Activated T-cell treated with anti-CD3 and anti-CD28 coated beads, Interleukin-2, amount 50 U/mL, for 24 hours (primary cell): ENCODE measurements at regions not wholly inside any gene's neighbourhood (a gene's known extent, or its start where the extent isn't known, plus 50 kb on each side); places are given as distances from the start of the nearest gene placed in this dataset.
"Not testable (repeated sequence)": the region's sequence is repeated elsewhere in the genome, so short reads cannot be mapped to it uniquely, and the experiment has no call there.

Source experiments
- DNase-seq: peaks from one replicate; pipeline ENCODE4 v3.0.0-alpha.2; 2020
- H3K27ac Mint-ChIP-seq: 2 replicates; pipeline ENCODE4 v1.8.0; 2020; ENCODE audit warnings: mild to moderate bottlenecking, mixed read lengths
- H3K27me3 Mint-ChIP-seq: 2 replicates; pipeline ENCODE4 v1.8.0; 2020; ENCODE audit warnings: mixed read lengths
- H3K36me3 Mint-ChIP-seq: 2 replicates; pipeline ENCODE4 v1.8.0; 2020; ENCODE audit warnings: low read depth, mixed read lengths
- H3K4me1 Mint-ChIP-seq: 2 replicates; pipeline ENCODE4 v1.8.0; 2020; ENCODE audit warnings: low read depth, mixed read lengths
- H3K4me3 Mint-ChIP-seq: 2 replicates; pipeline ENCODE4 v1.8.0; 2020; ENCODE audit warnings: mild to moderate bottlenecking, moderate library complexity, mixed read lengths
- H3K9me3 Mint-ChIP-seq: 2 replicates; pipeline ENCODE4 v1.8.0; 2020; ENCODE audit warnings: mixed read lengths

GRCh38 chr15:19899021-19899824, 642.4 kb downstream of the GOLGA6L6 start:
- peaks cover 8% of the 10 kb centered on the region for H3K36me3 Mint-ChIP-seq
- H3K4me3 Mint-ChIP-seq, result no peak overlapping the region
- H3K27ac Mint-ChIP-seq, result no peak overlapping the region
- DNase-seq, result no peak
- H3K27me3 Mint-ChIP-seq, result no peaks in the 10 kb centered on the region
- H3K4me1 Mint-ChIP-seq, result no peaks in the 10 kb centered on the region
- peaks cover 29% of the 10 kb centered on the region for H3K9me3 Mint-ChIP-seq

GRCh38 chr15:19888811-19889210, 652.8 kb downstream of the GOLGA6L6 start:
- not testable (repeated sequence) for H3K4me3 Mint-ChIP-seq, H3K4me1 Mint-ChIP-seq, H3K27me3 Mint-ChIP-seq, H3K27ac Mint-ChIP-seq, H3K36me3 Mint-ChIP-seq, DNase-seq
- peaks cover 16% of the 10 kb centered on the region for H3K9me3 Mint-ChIP-seq

GRCh38 chr15:19844061-19844460, 697.5 kb downstream of the GOLGA6L6 start:
- not testable (repeated sequence) for H3K4me3 Mint-ChIP-seq, H3K27ac Mint-ChIP-seq, H3K36me3 Mint-ChIP-seq, DNase-seq, H3K9me3 Mint-ChIP-seq, H3K4me1 Mint-ChIP-seq, H3K27me3 Mint-ChIP-seq
